ENCODE measurements at regions not wholly inside any gene's neighbourhood (a gene's known extent, or its start where the extent isn't known, plus 50 kb on each side); places are given as distances from the start of the nearest gene placed in this dataset.

GRCh38 chr6:10054672-10055071 lies 360.2 kb downstream of the TFAP2A start:
- Mint-ChIP-seq H3K9me3 (ENCODE audit: low read depth) (peaks cover 12% of the 10 kb centered on the region), H3K36me3 (no peaks in the 10 kb centered on the region), H3K4me3 (no peak overlapping the region), H3K27me3 (no peaks in the 10 kb centered on the region), H3K27ac (no peak overlapping the region), H3K4me1 (ENCODE audit: low read depth) (no peaks in the 10 kb centered on the region)

- Mint-ChIP-seq H3K9me3 (ENCODE audit: low read depth) (peaks cover 12% of the 10 kb centered on the region), H3K4me1 (ENCODE audit: low read depth) (no peaks in the 10 kb centered on the region), H3K36me3 (no peaks in the 10 kb centered on the region), H3K4me3 (no peak overlapping the region), H3K27ac (no peak overlapping the region), H3K27me3 (no peaks in the 10 kb centered on the region)
These were observed 363.6 kb downstream of the TFAP2A start for GRCh38 chr6:10051283-10051682.

GRCh38 chr6:10048370-10049297 lies 366.2 kb downstream of the TFAP2A start:
- Mint-ChIP-seq H3K27ac (no peak overlapping the region), H3K36me3 (no peaks in the 10 kb centered on the region), H3K4me3 (no peak overlapping the region), H3K4me1 (ENCODE audit: low read depth) (no peaks in the 10 kb centered on the region), H3K9me3 (ENCODE audit: low read depth) (peaks cover 12% of the 10 kb centered on the region), H3K27me3 (peaks cover 2% of the 10 kb centered on the region)

GRCh38 chr6:10042280-10042679 lies 372.6 kb downstream of the TFAP2A start:
- no peaks in the 10 kb centered on the region for H3K9me3 Mint-ChIP-seq (ENCODE audit: low read depth)
- no peak overlapping the region for H3K4me3 Mint-ChIP-seq
- peaks cover 2% of the 10 kb centered on the region for H3K27me3 Mint-ChIP-seq
- no peaks in the 10 kb centered on the region for H3K4me1 Mint-ChIP-seq (ENCODE audit: low read depth)
- no peaks in the 10 kb centered on the region for H3K36me3 Mint-ChIP-seq
- no peak overlapping the region for H3K27ac Mint-ChIP-seq

- Mint-ChIP-seq H3K4me1 (ENCODE audit: low read depth) (no peaks in the 10 kb centered on the region), H3K27ac (no peak overlapping the region), H3K4me3 (no peak overlapping the region)
These were observed 381.5 kb downstream of the TFAP2A start for GRCh38 chr6:10033223-10033829.

GRCh38 chr6:10031617-10032016 lies 383.3 kb downstream of the TFAP2A start:
- Mint-ChIP-seq H3K4me3 (no peak overlapping the region), H3K9me3 (ENCODE audit: low read depth) (no peaks in the 10 kb centered on the region), H3K4me1 (ENCODE audit: low read depth) (no peaks in the 10 kb centered on the region), H3K27me3 (peaks cover 3% of the 10 kb centered on the region), H3K36me3 (no peaks in the 10 kb centered on the region), H3K27ac (no peak overlapping the region)

More at GRCh38 chr6:10033223-10033829, 381.5 kb downstream of the TFAP2A start:
- Mint-ChIP-seq H3K9me3 (ENCODE audit: low read depth) (no peaks in the 10 kb centered on the region), H3K27me3 (peaks cover 3% of the 10 kb centered on the region), H3K36me3 (no peaks in the 10 kb centered on the region)

GRCh38 chr6:10030942-10031537 lies 383.8 kb downstream of the TFAP2A start:
- H3K27ac Mint-ChIP-seq: no peak overlapping the region
- no peaks in the 10 kb centered on the region for H3K4me1 Mint-ChIP-seq (ENCODE audit: low read depth)
- H3K36me3 Mint-ChIP-seq: no peaks in the 10 kb centered on the region
- H3K9me3 Mint-ChIP-seq (ENCODE audit: low read depth): no peaks in the 10 kb centered on the region
- peaks cover 3% of the 10 kb centered on the region for H3K27me3 Mint-ChIP-seq
- no peak overlapping the region for H3K4me3 Mint-ChIP-seq

GRCh38 chr6:10028222-10028621 lies 386.7 kb downstream of the TFAP2A start:
- Mint-ChIP-seq H3K27ac (no peak overlapping the region), H3K9me3 (ENCODE audit: low read depth) (no peaks in the 10 kb centered on the region), H3K4me3 (no peak overlapping the region), H3K4me1 (ENCODE audit: low read depth) (no peaks in the 10 kb centered on the region), H3K36me3 (no peaks in the 10 kb centered on the region), H3K27me3 (peaks cover 3% of the 10 kb centered on the region)

- H3K36me3 Mint-ChIP-seq: no peaks in the 10 kb centered on the region
- no peaks in the 10 kb centered on the region for H3K9me3 Mint-ChIP-seq (ENCODE audit: low read depth)
- H3K27ac Mint-ChIP-seq: no peak overlapping the region
- no peaks in the 10 kb centered on the region for H3K27me3 Mint-ChIP-seq
- no peak overlapping the region for H3K4me3 Mint-ChIP-seq
- no peaks in the 10 kb centered on the region for H3K4me1 Mint-ChIP-seq (ENCODE audit: low read depth)
These were observed 395.0 kb downstream of the TFAP2A start for GRCh38 chr6:10019851-10020250.

- Mint-ChIP-seq H3K36me3 (no peaks in the 10 kb centered on the region), H3K4me3 (no peak overlapping the region), H3K4me1 (ENCODE audit: low read depth) (no peaks in the 10 kb centered on the region), H3K9me3 (ENCODE audit: low read depth) (peaks cover 4% of the 10 kb centered on the region), H3K27ac (no peak overlapping the region), H3K27me3 (no peaks in the 10 kb centered on the region)
These were observed 400.3 kb downstream of the TFAP2A start for GRCh38 chr6:10014557-10014956.

GRCh38 chr6:10000551-10000950 lies 414.3 kb downstream of the TFAP2A start:
- Mint-ChIP-seq H3K36me3 (no peaks in the 10 kb centered on the region), H3K27me3 (no peaks in the 10 kb centered on the region)

GRCh38 chr6:9999796-10000195 lies 415.1 kb downstream of the TFAP2A start:
- H3K4me1 Mint-ChIP-seq (ENCODE audit: low read depth): no peaks in the 10 kb centered on the region
- H3K36me3 Mint-ChIP-seq: no peaks in the 10 kb centered on the region
- H3K27ac Mint-ChIP-seq: no peak overlapping the region
- H3K9me3 Mint-ChIP-seq (ENCODE audit: low read depth): no peaks in the 10 kb centered on the region
- H3K27me3 Mint-ChIP-seq: no peaks in the 10 kb centered on the region
- no peak overlapping the region for H3K4me3 Mint-ChIP-seq

More at GRCh38 chr6:10000551-10000950, 414.3 kb downstream of the TFAP2A start:
- H3K27ac Mint-ChIP-seq: no peak overlapping the region
- H3K9me3 Mint-ChIP-seq (ENCODE audit: low read depth): no peaks in the 10 kb centered on the region
- no peaks in the 10 kb centered on the region for H3K4me1 Mint-ChIP-seq (ENCODE audit: low read depth)
- no peak overlapping the region for H3K4me3 Mint-ChIP-seq

- Mint-ChIP-seq H3K4me3 (no peak overlapping the region), H3K4me1 (ENCODE audit: low read depth) (no peaks in the 10 kb centered on the region), H3K9me3 (ENCODE audit: low read depth) (peaks cover 3% of the 10 kb centered on the region), H3K36me3 (no peaks in the 10 kb centered on the region), H3K27ac (no peak overlapping the region), H3K27me3 (no peaks in the 10 kb centered on the region)
These were observed 428.6 kb downstream of the TFAP2A start for GRCh38 chr6:9986273-9986672.

- Mint-ChIP-seq H3K27ac (no peak overlapping the region), H3K27me3 (no peaks in the 10 kb centered on the region), H3K4me1 (ENCODE audit: low read depth) (no peaks in the 10 kb centered on the region), H3K36me3 (no peaks in the 10 kb centered on the region), H3K9me3 (ENCODE audit: low read depth) (peaks cover 3% of the 10 kb centered on the region), H3K4me3 (no peak overlapping the region)
These were observed 429.4 kb downstream of the TFAP2A start for GRCh38 chr6:9985481-9985880.

GRCh38 chr6:9984607-9985006 lies 430.3 kb downstream of the TFAP2A start:
- no peak overlapping the region for H3K27ac Mint-ChIP-seq

More at GRCh38 chr6:9984607-9985006, 430.3 kb downstream of the TFAP2A start:
- H3K9me3 Mint-ChIP-seq (ENCODE audit: low read depth): peaks cover 3% of the 10 kb centered on the region
- no peaks in the 10 kb centered on the region for H3K36me3 Mint-ChIP-seq
- no peaks in the 10 kb centered on the region for H3K27me3 Mint-ChIP-seq
- no peak overlapping the region for H3K4me3 Mint-ChIP-seq
- H3K4me1 Mint-ChIP-seq (ENCODE audit: low read depth): no peaks in the 10 kb centered on the region

All from activated naive CD8-positive, alpha-beta T cell (primary cell).